Fibroblast of skin of left biceps (primary cell): ENCODE measurements at regions not wholly inside any gene's neighbourhood (a gene's known extent, or its start where the extent isn't known, plus 50 kb on each side); places are given as distances from the start of the nearest gene placed in this dataset.
A peak's percentile ranks its signal among the peaks of the same experiment; 100 is the strongest.
"Not testable (repeated sequence)": the region's sequence is repeated elsewhere in the genome, so short reads cannot be mapped to it uniquely, and the experiment has no call there.

Experiments used
- DNase-seq, 2 experiments: peaks; one replicate each; pipeline ENCODE4 v3.0.0-alpha.2; 2013; ENCODE audit warnings: low read depth in 2 of 2

DNA sequence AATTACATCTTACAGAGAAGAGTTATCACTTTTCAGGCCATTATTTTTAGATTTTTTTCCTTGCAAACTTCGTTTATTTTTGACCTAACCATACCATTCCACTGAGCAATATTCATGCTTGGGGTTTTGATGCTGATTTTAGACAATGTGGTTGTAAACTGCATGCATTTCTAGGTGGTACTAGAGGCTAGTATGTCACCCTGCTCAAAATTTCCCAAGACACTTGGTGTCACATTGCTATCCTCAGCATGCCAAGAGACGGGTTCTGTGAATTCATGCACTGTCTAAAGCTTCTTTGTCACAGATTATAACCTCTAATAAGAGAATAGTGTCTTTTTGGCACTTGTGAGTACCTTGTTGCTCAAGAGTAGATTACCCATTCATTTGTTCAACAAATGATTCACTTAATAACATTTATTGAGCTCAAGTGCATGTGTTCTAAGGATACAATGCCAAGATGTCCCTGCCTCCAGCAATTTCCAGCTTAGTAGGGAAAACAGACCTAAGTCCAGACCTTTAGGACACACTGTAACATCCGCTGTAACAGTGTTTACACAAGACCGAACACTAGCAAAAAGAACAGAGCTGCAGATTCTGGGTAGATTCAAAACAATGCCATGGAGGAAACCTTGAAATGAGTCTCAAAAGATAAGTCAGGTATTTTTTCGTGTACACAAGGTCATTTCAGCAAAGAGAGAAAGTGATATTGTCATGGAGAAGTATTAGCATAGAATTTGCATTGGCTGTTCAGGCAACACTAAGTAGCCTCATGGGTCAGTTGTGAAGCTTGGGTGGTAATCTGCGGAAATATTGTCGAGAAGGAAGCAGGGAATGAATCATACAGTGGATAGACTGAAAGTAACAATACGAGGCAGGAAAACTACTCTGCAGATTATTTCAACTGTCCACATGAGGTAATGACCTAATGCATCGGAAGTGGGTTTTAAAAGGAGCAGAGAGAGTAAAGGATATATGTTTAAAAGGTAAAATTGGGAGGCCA, 515.1 kb upstream of the ZFP42 start:
- DNase-seq, result no peak

DNA sequence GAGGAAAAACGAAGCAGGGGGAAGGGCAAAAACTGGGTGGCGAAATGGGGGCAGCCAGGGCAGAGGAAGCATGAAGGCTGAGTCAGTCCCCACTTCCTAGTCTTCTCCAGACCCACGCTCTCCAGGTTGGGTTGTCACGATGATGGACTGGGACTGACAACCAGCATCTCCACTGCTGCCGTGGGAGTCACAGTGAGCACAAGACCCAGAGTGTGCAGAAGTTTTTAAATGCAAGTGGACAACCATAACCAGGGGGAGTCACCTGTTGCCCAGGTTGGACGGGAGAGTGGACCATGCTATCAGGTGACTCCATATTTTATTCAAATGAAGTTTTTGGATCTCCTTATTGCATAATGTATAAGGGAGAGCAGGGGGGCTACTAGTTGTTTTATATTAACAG, 511.4 kb upstream of the ZFP42 start:
- no peak for DNase-seq

DNA sequence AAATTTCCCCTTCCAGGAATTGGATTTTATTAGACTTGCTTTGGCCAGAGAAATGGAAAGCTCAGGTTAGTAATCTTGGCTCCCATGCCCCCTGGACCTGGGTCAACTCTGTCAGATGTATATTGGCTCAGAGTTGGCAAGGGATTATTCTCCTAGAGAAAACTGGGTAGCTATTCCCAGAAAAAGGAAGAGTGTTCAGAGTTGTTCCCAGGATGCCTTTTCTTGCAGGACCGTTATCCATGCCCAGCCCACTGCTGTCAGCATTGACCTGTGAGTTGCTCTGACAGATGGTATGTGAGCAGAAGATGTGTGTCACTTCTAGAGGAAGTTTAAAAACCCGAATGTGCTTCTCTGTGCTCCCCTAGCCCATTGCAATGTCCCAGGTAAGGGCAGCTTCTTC, 509.9 kb upstream of the ZFP42 start:
- no peak for DNase-seq

DNA sequence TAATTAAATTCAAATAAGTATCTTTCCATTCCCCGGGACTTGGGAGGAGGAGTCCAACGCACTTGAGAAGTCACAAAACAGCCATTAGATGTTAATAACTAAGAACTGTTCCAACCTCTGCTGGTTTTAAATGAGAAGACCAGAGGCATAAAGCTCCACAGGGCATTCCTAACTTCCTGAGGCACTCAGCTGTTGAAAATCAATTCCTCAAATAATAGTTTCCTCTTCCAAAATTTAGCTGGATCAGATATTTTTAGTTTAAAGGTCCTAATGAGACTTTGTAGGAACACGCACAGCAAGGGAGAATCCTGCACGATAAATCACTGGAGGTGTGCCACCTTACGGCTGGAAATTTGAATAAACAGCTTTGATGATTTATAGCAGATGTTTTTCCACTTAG, 504.3 kb upstream of the ZFP42 start:
- DNase-seq, result no peak

DNA sequence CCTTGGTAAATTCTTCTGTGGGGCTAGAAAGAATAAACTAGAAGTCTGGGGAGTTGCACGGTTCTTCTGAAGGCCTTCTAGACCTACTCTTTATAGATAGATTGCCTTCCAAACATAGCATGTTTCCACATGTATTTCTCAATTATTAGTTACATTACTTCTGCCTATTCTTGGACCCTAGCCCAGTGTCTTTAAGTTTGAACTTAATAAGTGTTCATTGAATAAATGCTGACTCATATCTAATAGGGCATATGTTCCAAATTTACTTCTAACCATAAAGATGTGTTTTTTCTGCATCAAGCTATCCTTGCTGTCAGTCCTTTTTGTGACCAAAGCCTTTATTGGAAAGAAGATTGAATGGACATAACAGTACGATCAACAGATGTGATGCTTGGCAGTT, 503.6 kb upstream of the ZFP42 start:
- DNase-seq, result peak; percentile 58 to 71

DNA sequence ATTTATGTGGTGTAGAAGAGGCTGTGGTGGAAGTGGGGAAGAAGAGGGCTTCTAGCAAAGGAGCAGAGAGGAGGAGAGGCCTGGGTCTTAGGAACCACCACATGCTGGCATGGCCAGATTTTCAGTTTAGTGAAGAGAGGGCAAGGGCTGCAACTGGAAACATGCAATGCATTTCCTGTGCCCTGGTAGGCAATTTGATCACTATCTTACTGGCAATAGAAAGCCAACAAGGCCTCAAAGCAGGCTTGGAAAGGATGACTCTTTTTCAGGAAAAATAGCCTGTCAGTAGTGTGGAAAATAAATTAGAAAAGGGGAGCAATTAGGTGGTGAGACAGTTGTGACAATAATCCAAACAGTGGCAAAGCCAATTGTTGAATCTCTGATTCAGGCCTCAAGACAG, 501.9 kb upstream of the ZFP42 start:
- no peak for DNase-seq

DNA sequence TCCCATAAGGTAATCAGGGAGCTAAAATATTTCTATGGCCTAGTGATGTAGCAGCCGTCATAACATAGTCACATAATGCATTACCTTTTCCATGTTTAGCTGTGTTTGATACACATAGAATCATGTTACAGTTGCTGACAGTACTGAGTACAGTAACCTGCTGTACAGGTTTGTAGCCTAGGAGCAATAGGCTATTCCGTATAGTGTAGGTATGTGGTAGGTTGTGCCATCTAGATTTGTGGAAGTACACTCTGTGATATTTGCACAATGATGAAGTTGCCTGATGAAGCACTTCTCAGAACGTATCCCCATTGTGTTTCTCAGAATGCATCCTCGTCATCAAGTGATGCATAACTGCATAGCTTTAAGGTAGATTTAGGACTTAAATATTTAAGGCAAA, 495.6 kb upstream of the ZFP42 start:
- DNase-seq, result no peak

DNA sequence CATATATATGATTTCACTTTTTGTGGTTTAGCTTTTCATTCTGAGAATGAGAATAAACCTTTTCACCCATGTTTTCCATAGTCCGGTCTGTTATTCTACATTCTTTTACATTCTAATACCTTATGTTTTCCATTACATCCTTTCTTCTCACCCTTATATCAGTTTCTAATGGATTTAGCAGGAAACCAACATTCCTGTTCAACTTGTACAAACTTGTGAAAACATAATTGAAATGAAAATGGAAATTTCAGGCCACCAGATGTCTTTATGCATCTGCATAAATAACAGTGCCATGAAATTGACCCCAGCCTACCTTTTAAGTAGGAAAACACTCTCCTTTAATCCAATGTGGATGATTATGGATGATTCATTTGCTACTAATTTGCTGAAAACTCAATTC, 494.8 kb upstream of the ZFP42 start:
- no peak for DNase-seq

DNA sequence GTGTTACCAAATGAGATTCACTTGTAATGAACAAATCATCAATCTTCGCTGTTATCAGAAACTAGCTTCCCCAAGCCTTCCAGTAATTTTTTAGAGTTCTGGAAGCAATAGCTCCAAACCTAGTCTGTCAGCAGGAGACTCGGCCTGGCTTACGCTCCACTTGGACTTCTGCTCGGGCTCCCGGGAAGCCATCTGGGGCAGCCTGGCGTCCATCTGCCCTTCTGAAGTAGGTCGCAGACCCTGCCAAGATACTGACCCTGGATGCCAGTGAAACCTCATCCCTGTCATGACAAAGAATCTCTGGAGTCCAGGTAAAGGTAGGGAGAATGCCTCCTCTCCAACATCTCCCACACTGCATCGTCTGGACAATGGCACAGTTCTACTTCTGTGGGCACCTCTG, 493.8 kb upstream of the ZFP42 start:
- DNase-seq, result no peak

DNA sequence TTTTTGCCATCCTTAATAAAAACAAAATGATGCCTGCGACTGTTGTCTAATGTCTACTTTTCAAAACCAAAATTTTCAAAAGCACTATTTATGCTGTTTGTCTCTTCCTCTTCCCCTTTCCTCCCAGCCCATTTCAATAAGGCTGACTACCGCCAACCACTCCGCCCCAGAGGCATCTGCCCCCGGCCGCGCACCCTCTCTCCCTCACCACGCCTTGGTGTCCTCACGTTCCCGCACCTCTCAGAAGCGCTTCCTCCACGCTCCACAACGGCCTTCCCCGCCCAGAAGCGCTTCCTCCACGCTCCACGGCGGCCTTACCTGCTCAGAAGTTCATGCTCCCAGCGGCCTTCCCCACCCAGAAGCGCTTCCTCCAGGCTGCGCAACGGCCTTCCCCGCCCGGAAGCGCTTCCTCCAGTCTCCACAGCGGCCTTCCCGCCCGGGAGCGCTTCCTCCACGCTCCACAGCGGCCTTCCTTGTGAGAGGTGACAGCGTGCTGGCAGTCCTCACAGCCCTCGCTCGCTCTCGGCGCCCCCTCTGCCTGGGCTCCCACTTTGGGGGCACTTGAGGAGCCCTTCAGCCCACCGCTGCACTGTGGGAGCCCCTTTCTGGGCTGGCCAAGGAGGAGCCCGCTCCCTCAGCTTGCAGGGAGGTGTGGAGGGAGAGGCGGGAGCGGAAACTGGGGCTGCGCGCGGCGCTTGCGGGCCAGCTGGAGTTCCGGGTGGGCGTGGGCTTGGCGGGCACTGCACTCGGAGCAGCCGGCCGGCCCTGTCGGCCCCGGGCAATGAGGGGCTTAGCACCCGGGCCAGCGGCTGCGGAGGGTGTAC, 490.4 kb upstream of the ZFP42 start:
- no peak for DNase-seq

DNA sequence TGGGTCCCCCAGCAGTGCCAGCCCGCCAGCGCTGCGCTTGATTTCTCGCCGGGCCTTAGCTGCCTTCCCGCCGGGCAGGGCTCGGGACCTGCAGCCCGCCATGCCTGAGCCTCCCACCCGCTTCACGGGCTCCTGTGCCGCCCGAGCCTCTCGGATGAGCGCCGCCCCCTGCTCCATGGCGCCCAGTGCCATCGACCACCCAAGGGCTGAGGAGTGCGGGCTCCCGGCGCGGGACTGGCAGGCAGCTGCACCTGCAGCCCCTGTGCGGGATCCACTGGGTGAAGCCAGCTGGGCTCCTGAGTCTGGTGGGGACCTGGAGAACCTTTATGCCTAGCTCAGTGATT, 489.8 kb upstream of the ZFP42 start:
- not testable (repeated sequence) for DNase-seq

DNA sequence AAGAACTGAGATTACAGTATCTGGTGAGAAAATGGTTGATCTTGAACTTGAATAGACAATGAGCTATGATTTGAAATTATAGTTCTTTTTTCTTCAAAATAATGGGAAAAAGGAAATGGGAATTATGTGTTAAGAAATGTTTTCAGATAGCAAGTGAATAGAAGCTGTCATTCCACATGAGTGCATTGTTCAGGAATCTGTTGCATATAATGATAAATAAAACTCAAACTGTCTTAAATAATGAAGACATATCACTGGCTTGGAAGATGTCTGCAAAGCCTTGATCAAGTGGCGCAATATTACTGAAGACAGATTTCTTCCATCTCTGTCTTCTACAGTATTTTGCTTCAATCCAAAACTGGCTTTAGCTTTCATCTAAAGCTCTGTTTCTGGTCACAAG, 479.3 kb upstream of the ZFP42 start:
- DNase-seq, result no peak

DNA sequence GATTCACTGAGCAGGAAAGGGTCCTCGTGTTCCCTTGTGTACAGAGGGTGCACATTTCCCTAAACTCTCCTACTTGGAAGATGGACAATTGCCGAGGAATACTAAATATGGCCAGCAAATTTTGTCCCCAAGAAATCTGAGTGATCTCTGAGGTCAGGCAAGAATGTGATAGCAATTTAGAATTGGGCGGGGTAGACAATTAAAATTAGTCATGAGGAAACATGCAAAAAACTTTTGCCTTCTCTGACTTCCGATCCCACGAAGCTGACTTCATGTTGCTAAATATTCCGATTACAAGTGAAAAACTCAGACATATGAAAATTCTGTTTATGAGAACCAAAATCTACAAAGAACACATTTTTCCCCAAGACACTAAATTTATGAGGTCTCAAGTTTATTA, 453.9 kb upstream of the ZFP42 start:
- no peak for DNase-seq

DNA sequence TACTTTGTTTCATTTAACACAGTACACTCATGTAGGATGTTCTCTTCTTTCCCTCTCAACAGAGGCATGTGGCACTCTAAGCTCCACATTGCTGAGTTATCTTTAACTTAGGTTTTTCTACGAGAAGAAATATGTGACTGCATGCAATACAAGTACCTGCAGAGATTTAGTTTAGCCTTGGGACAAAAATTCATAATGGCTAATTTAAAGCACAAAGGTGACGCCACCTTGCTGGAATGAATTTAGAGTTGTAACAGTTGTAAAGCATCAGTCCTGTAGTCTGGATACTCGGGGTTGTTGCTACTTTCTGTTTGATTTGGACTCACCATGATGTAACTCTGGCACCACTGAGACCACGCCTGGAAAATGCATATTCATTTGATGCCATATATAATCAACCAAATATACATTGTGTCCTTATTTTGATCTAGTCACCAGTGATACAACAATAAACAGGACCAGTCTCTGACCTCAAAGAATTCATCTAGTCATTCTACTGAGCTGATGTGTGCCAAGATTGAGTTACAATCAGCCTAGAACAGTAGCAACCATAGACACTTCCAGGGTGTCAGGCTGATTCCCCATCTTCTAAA, 451.0 kb upstream of the ZFP42 start:
- no peak for DNase-seq

DNA sequence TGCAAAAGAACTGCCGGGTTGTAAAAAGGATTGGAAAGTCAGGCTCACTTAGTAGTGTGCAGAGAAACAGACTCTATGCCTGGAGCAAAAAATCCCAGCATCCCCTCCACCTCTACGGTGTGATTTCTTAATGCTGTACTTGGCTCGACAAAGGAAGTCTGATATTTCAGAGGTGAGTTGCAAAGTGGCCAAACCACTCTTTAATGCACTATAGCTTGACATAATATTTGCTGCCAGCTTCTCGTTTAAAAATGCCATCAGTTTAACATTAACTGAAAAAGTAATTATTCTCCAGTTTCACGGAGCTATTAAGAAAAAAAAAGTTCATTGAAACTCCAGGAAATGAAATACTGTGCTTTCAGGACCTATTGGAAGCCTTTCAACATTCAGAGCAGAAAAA, 448.3 kb upstream of the ZFP42 start:
- DNase-seq, result no peak

DNA sequence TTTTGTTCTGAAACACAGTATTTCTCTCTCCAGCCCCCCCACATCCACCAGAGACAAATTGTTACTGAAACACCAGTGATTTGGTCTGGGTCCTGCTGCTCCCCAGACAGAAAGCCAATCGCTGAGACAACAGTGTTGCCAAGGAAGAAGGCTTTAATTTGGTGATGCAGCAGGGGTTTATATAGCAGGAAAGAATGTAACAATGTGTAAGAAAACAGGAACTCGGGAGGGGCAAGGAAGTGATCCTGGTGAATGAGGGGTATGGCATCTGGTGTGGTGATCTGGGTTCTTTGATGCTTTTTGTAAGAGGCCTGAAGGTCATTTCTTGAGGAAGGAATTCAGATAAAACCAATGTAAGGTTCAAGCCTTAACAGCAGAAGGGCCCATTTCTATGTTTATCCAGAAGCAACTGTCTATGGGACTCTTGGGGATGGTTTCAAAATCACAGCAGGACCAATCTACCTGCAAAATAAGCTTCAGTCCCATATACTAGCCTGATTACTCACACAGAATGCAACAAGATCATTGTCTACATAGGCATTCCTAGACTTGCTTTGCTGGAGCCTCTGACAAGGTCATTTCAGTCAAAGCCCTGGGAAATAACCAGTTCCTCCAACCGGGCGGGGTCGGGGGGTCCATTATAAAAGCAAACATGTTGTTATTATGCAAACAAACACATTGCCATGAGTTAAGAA, 445.2 kb upstream of the ZFP42 start:
- DNase-seq, result peak in 1 of 2 experiments; percentile 5

DNA sequence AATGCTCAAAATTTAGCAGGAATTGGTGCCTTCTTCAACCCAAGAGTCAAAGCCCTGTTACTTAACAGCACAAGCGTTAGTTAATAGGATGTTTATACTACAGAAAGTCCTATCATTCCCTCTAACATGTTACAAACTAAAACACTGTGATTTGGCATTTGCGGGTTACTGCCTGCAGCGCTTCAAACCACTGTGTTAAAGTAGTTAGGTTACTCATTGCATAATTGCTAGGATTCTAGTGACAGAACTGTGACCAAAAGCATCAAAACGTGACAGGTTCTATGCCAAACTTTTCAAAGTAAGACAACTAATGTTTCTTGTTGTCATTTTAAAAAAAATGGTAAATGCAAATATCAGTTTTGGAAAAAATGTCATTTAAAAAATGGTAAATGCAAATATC, 442.8 kb upstream of the ZFP42 start:
- no peak for DNase-seq

DNA sequence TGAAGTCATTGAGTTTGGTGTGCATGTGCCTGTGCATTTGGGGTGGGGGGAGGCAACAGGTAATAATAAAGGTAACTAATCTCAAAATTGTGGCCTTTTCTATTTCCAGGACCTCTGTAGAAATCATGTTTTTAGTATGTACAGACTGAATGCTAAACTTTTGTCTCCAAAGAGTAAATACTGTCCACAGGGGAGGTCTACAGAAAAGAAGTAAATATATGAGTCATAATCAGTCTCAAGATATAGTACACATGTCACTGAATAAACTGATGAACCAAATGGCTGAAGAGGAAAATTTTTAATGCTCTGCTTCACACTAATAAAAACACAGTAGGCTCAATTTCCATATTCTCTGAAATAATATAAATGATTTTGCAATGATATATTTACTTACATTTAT, 440.4 kb upstream of the ZFP42 start:
- no peak for DNase-seq

DNA sequence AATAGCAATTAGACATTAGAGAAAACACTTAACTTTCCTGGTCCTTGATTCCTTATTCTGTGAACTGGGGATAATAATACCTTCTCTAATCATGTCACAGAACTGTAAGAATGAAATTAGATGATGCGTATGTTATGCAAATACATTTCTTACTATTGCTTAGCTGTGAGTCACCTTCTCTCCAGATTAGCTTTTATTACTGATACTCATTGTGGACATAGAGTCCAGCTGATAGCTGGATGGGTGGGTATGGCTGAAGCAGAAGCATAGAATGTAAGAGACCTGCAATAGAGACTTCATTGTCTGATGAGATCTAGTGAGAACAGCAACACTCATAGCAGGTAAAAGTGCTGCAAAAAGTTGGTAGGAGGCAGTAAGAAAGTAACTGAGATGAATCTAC, 437.2 kb upstream of the ZFP42 start:
- DNase-seq, result no peak

DNA sequence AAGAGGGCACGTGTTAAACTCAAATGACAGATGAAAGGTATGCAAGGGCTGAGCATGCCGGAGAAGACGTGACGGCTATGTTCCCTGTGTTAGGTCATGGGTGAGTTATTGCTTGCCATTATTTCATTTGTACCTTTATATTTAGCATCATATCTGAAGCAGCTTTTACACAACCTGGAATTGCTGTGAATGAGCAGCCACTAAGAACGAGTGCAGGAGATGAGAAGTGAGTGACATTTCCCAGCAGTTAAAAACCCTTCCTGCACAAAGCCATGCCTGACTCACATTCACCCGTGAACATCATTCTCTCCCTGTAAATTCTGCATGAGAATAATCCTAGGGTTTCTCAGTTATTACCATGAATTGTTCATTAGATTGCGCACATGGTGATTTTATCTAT, 433.2 kb upstream of the ZFP42 start:
- no peak for DNase-seq

DNA sequence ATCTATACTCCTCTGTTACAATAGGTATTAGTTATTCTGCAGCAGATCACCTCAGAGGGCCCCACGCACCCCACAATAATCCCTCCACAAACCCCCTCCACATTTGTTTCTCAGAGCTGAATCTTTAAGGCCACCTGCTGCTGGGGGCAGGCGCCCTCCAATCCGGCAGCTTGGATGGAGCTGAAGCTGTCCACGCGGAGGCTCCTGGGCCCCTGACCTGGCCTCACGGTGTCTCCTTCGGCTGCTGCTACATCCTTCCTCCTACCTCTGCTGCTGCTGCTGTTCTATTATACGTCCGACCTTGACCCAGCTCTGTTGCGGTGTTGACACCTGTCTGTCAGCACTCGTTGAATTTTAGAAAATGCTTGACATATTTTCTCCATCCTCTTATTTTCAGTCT, 430.2 kb upstream of the ZFP42 start:
- no peak for DNase-seq

DNA sequence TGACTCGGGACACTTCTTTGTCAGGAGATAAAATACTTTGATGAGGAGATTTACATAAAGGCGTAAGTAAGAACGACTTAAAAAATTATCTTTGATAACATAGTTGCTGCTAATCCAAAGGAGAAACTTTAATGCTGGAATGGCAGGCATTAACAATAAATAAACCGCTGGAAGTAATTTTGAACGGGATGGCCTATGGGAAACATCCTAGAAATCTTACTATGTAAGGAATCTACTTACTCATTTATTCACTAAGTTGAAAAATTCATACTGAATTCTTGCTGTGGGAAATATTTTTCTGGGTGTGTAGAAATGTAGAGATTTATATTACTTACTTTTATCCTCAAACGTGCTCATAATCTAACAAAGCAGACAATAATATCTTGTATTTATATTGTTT, 425.7 kb upstream of the ZFP42 start:
- DNase-seq, result no peak
